22Rv1 (cell line): ENCODE measurements at regions not wholly inside any gene's neighbourhood (a gene's known extent, or its start where the extent isn't known, plus 50 kb on each side); places are given as distances from the start of the nearest gene placed in this dataset.

Experiments
- CTCF ChIP-seq: fragments of 450-650 bp; IDR thresholded peaks from 2 replicates; pipeline ENCODE4 v1.5.1; 2017; ENCODE audit warnings: mild to moderate bottlenecking
- ZFX ChIP-seq: fragments of 450-650 bp; IDR thresholded peaks from 2 replicates; pipeline ENCODE4 v1.6.1; 2017; ENCODE audit warnings: antibody characterized with exemption, borderline replicate concordance

GRCh38 chr11:45384016-45384415 is 97.9 kb upstream of the SYT13 start:
- TF ChIP-seq CTCF: no peak
- TF ChIP-seq ZFX: no peak
